Adipocyte (in vitro differentiated cells): ENCODE measurements at regions not wholly inside any gene's neighbourhood (a gene's known extent, or its start where the extent isn't known, plus 50 kb on each side); places are given as distances from the start of the nearest gene placed in this dataset.

Experiments
- DNase-seq: peaks from one replicate; pipeline ENCODE4 v3.0.0-alpha.2; 2015; ENCODE audit warnings: low read depth
- H3K27me3 ChIP-seq: replicated peaks from 2 replicates; pipeline ENCODE4 v1.7.0; 2013; ENCODE audit warnings: mild to moderate bottlenecking, low read length, moderate library complexity; ENCODE audit not compliant: control insufficient read depth, insufficient read depth
- H3K36me3 ChIP-seq: 2 replicates; pipeline ENCODE4 v1.7.0; 2013; ENCODE audit warnings: low read length, mild to moderate bottlenecking, moderate library complexity; ENCODE audit not compliant: control insufficient read depth, insufficient read depth, severe bottlenecking
- H3K4me1 ChIP-seq: 2 replicates; pipeline ENCODE4 v1.7.0; 2013; ENCODE audit warnings: mild to moderate bottlenecking, low read length, moderate library complexity; ENCODE audit not compliant: control insufficient read depth, insufficient read depth
- H3K4me3 ChIP-seq: 2 replicates; pipeline ENCODE4 v1.7.0; 2013; ENCODE audit warnings: mild to moderate bottlenecking, low read length, moderate library complexity
- H3K9ac ChIP-seq: 2 replicates; pipeline ENCODE4 v1.7.0; 2013; ENCODE audit warnings: mild to moderate bottlenecking, low read length, moderate library complexity
- H3K9me3 ChIP-seq: 2 replicates; pipeline ENCODE4 v1.7.0; 2013; ENCODE audit warnings: mild to moderate bottlenecking, low read length, moderate library complexity; ENCODE audit not compliant: control insufficient read depth

- H3K9ac ChIP-seq, result no peak overlapping the region
- DNase-seq, result no peak
- H3K27me3 ChIP-seq, result no peaks in the 10 kb centered on the region
- H3K4me1 ChIP-seq, result no peaks in the 10 kb centered on the region
- H3K36me3 ChIP-seq, result no peaks in the 10 kb centered on the region
- H3K4me3 ChIP-seq, result no peak overlapping the region
- peaks cover 18% of the 10 kb centered on the region for H3K9me3 ChIP-seq
Observed at GRCh38 chr10:104574838-104575237, 66.3 kb upstream of the SORCS3 start.

DNA sequence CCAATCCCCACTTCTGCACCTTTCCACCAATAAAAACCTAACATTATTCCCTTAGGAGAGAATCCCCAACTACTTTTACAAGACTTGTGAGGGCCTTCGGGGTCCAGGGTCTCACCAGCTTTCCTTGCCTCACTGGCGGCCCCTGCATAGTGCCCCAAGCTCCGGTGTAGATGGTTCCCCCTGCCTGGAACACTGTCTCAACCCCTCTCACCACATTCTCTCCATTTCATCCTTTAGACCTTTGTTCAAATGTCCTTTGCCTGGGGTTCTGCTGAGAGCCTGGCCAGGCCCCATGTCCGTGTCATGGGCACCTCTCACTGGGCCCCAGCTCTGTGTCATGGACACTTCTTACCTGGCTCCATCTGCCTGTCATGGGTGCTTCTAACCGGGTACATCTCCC is 64.5 kb upstream of the SORCS3 start:
- DNase-seq, result no peak
- H3K4me3 ChIP-seq, result no peak overlapping the region
- peaks cover 8% of the 10 kb centered on the region for H3K4me1 ChIP-seq
- no peaks in the 10 kb centered on the region for H3K36me3 ChIP-seq
- H3K9ac ChIP-seq, result no peak overlapping the region
- H3K9me3 ChIP-seq, result peaks cover under 1% of the 10 kb centered on the region
- H3K27me3 ChIP-seq, result no peaks in the 10 kb centered on the region

DNA sequence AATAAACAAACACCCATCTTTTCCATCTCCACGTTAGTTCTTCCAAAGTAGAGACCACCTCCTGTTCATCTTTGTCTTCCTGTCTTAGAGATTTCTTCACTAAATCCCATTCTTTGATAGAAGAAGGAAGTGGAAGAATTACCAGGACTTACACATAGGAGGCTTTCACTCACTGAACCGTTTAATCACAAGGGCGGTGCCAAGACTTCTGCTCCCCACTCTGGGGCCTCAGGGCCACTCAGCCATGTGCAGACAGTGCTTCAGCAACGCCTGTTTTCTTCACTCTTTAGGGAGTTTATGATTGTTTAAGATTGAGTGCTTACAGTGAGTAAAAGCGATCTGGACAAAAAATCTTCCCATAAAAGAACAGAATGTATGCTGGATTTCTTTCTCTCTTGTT is 63.9 kb upstream of the SORCS3 start:
- Histone ChIP-seq H3K4me1 (peaks cover 8% of the 10 kb centered on the region), H3K4me3 (no peak overlapping the region), H3K9me3 (no peaks in the 10 kb centered on the region), H3K9ac (no peak overlapping the region), H3K27me3 (no peaks in the 10 kb centered on the region), H3K36me3 (no peaks in the 10 kb centered on the region)
- DNase-seq, result no peak

DNA sequence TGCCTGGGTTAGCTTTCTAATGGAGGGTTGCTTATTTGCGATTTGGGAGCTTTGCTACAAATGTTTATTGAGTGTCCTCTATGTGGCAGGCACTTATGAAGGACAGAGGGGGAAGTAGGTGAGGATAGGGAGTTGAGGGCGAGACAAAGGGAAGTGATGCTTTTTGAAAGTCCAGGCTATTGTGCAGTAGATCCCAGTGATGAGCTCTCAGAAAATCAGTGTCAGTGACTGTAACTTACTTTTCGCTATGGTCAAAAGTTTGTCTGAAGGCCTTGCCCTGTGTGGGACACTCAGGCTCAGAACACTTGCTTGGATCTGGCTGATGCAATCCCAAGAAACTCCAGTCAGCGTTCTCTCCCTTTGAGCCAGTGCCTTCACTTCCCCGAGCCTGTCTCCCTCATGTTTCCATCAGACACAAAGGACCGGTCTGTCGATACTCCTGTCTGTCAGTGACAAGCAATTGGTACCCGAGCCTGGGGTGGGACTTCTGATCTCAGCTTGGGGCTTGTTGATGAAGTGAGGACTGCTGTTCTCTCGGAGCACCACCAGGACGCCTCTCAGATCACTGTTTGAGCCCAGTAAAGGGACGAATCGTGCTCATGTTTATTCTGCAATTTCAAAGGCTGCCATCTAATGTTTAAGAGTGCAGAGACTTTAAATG is 63.1 kb upstream of the SORCS3 start:
- H3K27me3 ChIP-seq, result no peaks in the 10 kb centered on the region
- H3K4me1 ChIP-seq, result peaks cover 8% of the 10 kb centered on the region
- DNase-seq, result peak; percentile 14

GRCh38 chr10:104578671-104579070 is 62.4 kb upstream of the SORCS3 start:
- H3K4me1 ChIP-seq, result peaks cover 8% of the 10 kb centered on the region
- H3K4me3 ChIP-seq, result no peak overlapping the region
- DNase-seq, result no peak
- H3K27me3 ChIP-seq, result no peaks in the 10 kb centered on the region
- H3K9ac ChIP-seq, result no peak overlapping the region
- no peaks in the 10 kb centered on the region for H3K36me3 ChIP-seq
- H3K9me3 ChIP-seq, result no peaks in the 10 kb centered on the region

More for the DNA sequence above, 63.1 kb upstream of the SORCS3 start:
- H3K9me3 ChIP-seq, result no peaks in the 10 kb centered on the region
- H3K4me3 ChIP-seq, result no peak overlapping the region
- no peaks in the 10 kb centered on the region for H3K36me3 ChIP-seq
- no peak overlapping the region for H3K9ac ChIP-seq

DNA sequence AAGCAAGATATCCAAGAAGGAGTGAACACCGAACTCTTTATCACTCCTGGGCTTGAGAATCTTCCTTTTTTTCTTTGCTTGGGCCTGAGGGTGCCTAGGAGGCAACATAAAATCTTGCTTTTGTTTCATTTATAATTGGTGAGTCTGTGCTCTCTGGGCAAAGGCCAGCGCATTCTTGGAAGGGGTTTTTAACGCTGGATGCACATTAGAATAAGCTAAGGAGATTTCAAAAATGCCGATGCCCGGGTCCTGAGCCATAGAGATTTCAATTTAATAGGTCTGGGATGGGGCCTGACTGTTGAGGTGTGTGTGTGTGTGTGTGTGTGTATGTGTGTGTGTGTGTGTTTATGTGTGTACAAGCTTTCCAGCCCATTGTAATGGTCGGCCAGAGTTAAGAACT is 62.0 kb upstream of the SORCS3 start:
- no peaks in the 10 kb centered on the region for H3K9me3 ChIP-seq
- H3K27me3 ChIP-seq, result no peaks in the 10 kb centered on the region
- H3K4me1 ChIP-seq, result peaks cover 8% of the 10 kb centered on the region
- H3K9ac ChIP-seq, result no peak overlapping the region
- no peaks in the 10 kb centered on the region for H3K36me3 ChIP-seq
- no peak for DNase-seq
- no peak overlapping the region for H3K4me3 ChIP-seq

GRCh38 chr10:104580321-104580720 is 60.8 kb upstream of the SORCS3 start:
- H3K9ac ChIP-seq, result peak overlapping the region; percentile 8
- H3K36me3 ChIP-seq, result no peaks in the 10 kb centered on the region
- H3K4me1 ChIP-seq, result peaks cover 8% of the 10 kb centered on the region
- H3K4me3 ChIP-seq, result peak overlapping the region; percentile 53
- H3K27me3 ChIP-seq, result no peaks in the 10 kb centered on the region
- peak; percentile 38 for DNase-seq
- H3K9me3 ChIP-seq, result no peaks in the 10 kb centered on the region

- peaks cover 8% of the 10 kb centered on the region for H3K4me1 ChIP-seq
- peak; percentile 87 for DNase-seq
- H3K36me3 ChIP-seq, result no peaks in the 10 kb centered on the region
- H3K9me3 ChIP-seq, result no peaks in the 10 kb centered on the region
- peak overlapping the region; percentile 8 for H3K9ac ChIP-seq
- H3K4me3 ChIP-seq, result peak overlapping the region; percentile 53
- H3K27me3 ChIP-seq, result no peaks in the 10 kb centered on the region
Observed at GRCh38 chr10:104580774-104581675, 60.1 kb upstream of the SORCS3 start.

DNA sequence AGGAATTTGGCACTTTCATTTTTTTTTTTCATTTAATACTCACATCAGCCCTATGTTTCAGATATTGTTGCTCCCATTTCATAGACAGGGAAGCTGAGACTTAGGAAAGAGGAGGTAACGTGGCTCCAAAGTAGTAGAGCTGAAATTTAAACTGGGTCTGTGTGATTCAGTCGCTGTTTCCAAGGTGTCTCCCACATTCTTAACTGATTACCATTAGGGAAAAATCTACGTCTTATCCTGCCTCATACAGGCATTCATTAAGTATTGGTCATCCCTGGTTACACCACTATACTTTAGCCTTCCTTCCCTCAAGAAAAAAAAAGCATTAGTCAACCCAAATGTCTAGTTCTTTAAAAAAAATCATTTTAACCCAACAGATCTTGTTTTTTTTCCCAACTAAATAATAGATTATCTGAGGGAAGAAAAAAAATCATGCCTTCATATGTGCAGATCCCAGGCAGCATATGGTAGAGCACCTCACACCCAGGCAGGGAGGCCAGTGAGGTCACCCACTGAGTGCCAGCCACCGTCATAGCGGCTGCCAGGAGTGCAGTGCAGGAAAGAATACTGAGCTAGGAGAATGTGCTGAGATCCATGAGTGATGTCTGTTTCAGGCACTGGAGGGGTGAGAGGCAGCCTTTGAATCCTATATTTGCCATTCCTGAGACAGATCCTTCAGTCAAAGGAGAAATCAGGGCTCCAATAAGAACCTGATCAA is 59.0 kb upstream of the SORCS3 start:
- H3K4me3 ChIP-seq, result no peak overlapping the region
- no peak for DNase-seq
- H3K9ac ChIP-seq, result no peak overlapping the region
- peaks cover 8% of the 10 kb centered on the region for H3K4me1 ChIP-seq
- no peaks in the 10 kb centered on the region for H3K36me3 ChIP-seq
- no peaks in the 10 kb centered on the region for H3K27me3 ChIP-seq
- no peaks in the 10 kb centered on the region for H3K9me3 ChIP-seq

DNA sequence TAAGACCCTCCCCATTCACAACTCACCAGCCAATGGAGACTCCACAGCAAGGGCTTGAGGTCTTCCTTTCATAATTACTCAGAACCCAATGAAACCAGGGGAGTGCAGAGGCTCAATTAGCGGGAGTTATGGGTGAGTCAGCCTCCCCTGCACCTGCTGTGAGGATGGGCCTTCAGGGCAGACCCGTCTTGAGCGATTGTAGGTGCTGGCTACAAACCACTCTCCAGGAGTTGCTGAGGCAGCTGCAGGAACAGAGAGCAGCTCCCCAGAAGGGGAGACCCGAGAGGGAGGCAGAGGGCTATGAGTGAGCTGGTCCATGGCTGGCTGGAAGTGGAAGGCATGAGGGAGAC is 58.5 kb upstream of the SORCS3 start:
- no peak for DNase-seq
- H3K4me1 ChIP-seq, result peaks cover 8% of the 10 kb centered on the region
- no peak overlapping the region for H3K9ac ChIP-seq
- no peak overlapping the region for H3K4me3 ChIP-seq
- no peaks in the 10 kb centered on the region for H3K9me3 ChIP-seq
- no peaks in the 10 kb centered on the region for H3K27me3 ChIP-seq
- H3K36me3 ChIP-seq, result no peaks in the 10 kb centered on the region

DNA sequence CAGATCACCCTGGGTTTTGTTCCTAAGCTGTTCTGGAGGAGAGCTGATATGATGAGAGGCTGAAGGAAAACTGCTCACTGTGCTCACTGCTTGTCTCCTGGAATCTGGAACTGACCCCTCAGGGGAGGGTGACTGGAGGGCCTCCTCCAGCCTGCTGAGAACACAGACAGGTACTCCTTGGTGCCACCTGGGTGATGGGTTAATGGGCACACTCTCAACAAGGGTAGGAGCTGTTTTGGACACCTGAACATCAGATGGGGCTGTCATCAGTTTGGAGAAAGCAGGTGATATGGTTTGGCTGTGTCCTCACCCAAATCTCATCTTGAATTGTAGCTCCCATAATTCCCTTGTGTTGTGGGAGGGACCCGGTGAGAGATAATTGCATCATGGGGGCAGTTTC is 58.1 kb upstream of the SORCS3 start:
- DNase-seq, result no peak
- Histone ChIP-seq H3K9ac (no peak overlapping the region), H3K9me3 (no peaks in the 10 kb centered on the region), H3K27me3 (no peaks in the 10 kb centered on the region), H3K4me3 (no peak overlapping the region), H3K4me1 (peaks cover 8% of the 10 kb centered on the region), H3K36me3 (no peaks in the 10 kb centered on the region)
